ENCODE measurements at regions not wholly inside any gene's neighbourhood (a gene's known extent, or its start where the extent isn't known, plus 50 kb on each side); places are given as distances from the start of the nearest gene placed in this dataset.

DNA sequence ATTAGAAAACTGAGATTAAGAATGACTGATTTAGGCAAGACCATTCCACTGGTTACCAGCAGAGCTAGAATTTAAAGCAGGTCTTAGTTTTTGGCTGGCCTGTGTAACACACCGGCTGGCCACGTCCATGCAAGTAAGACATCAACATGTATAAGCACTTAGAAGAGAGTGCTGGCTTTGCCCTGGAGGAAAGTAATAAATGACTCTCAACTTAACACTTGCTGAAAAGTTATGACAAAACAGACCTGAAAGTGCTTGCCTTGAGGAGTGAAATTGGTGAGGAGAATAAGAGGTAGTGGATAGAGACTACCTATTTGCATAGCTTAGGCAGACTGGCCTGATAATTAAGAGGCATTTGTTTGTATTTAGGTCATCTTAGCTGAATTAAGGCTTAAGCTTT, 165.7 kb upstream of the KCNJ3 start:
- TF ChIP-seq, protein P1, sequence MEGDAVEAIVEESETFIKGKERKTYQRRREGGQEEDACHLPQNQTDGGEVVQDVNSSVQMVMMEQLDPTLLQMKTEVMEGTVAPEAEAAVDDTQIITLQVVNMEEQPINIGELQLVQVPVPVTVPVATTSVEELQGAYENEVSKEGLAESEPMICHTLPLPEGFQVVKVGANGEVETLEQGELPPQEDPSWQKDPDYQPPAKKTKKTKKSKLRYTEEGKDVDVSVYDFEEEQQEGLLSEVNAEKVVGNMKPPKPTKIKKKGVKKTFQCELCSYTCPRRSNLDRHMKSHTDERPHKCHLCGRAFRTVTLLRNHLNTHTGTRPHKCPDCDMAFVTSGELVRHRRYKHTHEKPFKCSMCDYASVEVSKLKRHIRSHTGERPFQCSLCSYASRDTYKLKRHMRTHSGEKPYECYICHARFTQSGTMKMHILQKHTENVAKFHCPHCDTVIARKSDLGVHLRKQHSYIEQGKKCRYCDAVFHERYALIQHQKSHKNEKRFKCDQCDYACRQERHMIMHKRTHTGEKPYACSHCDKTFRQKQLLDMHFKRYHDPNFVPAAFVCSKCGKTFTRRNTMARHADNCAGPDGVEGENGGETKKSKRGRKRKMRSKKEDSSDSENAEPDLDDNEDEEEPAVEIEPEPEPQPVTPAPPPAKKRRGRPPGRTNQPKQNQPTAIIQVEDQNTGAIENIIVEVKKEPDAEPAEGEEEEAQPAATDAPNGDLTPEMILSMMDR (conservative IDR thresholded peaks at IDR 0.05): no peak
- no peak for DNase-seq (ENCODE audit: low read depth, low spot score)
- Mint-ChIP-seq H3K4me3 (no peak overlapping the region), H3K36me3 (ENCODE audit: low read depth) (no peaks in the 10 kb centered on the region), H3K4me1 (no peaks in the 10 kb centered on the region), H3K9me3 (no peaks in the 10 kb centered on the region), H3K27ac (ENCODE audit: unreplicated experiment) (no peak overlapping the region), H3K27me3 (ENCODE audit: low read depth) (no peaks in the 10 kb centered on the region)

DNA sequence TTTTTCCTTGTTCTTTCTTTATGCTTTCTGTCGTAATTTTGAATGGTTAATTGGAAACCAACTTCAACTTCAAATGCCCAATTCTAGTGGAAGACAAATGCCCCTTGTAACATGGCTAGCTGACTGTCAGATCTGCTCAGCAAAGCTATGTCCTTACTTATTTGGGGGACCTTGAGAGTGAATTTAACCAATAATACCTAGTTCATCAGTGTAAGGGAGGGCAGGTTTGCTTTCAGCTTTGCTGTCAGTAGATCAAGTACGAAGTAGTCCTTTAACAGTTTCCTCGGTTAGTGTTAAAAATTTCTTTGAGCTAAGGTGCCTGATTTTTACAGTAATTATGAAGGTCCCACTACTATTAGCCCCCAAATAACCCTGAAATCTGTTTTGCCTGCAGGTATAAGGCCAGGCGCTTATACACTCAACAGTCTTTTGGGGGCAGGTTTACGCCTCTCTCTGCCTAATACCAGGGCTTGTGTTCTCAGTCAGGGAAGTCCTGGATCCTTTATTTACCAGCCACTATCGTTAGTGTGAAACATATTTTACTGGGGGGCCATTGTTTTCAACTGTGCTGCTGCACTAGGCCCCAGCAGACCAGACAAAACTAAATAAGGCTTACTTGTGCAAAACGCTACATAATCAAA, 165.1 kb upstream of the KCNJ3 start:
- Mint-ChIP-seq H3K27me3 (ENCODE audit: low read depth) (no peaks in the 10 kb centered on the region), H3K36me3 (ENCODE audit: low read depth) (no peaks in the 10 kb centered on the region), H3K27ac (ENCODE audit: unreplicated experiment) (no peak overlapping the region), H3K4me3 (no peak overlapping the region), H3K9me3 (no peaks in the 10 kb centered on the region), H3K4me1 (no peaks in the 10 kb centered on the region)
- no peak for DNase-seq (ENCODE audit: low read depth, low spot score)
- TF ChIP-seq, protein P1 (conservative IDR thresholded peaks at IDR 0.05): no peak

DNA sequence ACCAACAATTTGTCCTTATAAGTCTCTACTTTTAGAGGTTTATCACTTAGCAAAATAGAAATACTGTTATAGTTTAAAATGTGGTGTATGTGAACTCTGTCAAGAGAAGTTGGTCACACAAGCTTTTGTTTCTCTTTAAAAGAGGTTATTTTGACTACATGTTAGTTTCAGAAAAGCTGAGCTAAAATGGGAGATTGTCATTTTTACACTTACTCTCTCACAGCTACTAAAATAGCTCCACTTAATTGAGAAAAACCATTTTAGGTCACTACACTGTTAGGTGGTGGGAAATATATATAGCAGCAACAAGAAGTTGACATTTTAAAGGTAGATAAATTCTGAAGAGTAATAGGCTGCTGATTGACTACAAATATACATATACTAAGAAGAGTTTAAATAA, 161.5 kb upstream of the KCNJ3 start:
- no peak overlapping the region for H3K4me3 Mint-ChIP-seq

DNA sequence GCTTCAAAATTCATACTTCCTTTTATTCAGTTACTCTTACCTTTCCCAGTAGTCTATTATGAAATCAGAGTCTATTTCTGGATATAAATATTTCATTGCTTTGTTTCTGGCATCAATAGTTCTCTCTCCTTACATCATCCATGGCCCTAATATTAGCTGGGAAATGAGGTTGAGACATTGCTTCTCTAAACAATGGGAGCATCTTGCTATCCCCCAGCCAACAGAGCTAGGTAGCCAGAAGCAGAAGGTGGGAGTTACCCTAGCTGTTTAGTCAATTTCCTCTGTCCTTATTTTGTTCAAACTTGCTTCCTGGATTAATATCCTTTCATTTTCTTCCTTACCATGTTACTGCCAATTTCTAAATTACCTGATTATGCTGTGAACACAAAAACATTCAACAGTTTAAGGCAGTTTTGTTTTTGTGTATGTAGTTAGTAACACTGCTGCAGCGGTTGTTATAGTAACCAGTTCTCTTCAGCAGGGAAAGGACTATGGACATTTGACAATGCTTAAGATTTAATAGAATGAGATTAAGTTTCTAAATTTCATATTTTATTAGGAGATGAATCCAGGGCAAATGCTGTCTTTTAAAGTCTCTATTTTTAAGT, 160.5 kb upstream of the KCNJ3 start:
- Mint-ChIP-seq H3K27ac (ENCODE audit: unreplicated experiment) (no peak overlapping the region), H3K4me3 (no peak overlapping the region), H3K36me3 (ENCODE audit: low read depth) (no peaks in the 10 kb centered on the region), H3K27me3 (ENCODE audit: low read depth) (no peaks in the 10 kb centered on the region), H3K9me3 (no peaks in the 10 kb centered on the region), H3K4me1 (no peaks in the 10 kb centered on the region)
- TF ChIP-seq, protein P1 (conservative IDR thresholded peaks at IDR 0.05): no peak
- no peak for DNase-seq (ENCODE audit: low read depth, low spot score)

More for the DNA sequence above, 161.5 kb upstream of the KCNJ3 start:
- Mint-ChIP-seq H3K27ac (ENCODE audit: unreplicated experiment) (no peak overlapping the region), H3K27me3 (ENCODE audit: low read depth) (no peaks in the 10 kb centered on the region), H3K9me3 (no peaks in the 10 kb centered on the region), H3K4me1 (no peaks in the 10 kb centered on the region), H3K36me3 (ENCODE audit: low read depth) (no peaks in the 10 kb centered on the region)
- TF ChIP-seq, protein P1 (conservative IDR thresholded peaks at IDR 0.05): no peak
- DNase-seq (ENCODE audit: low read depth, low spot score): no peak

DNA sequence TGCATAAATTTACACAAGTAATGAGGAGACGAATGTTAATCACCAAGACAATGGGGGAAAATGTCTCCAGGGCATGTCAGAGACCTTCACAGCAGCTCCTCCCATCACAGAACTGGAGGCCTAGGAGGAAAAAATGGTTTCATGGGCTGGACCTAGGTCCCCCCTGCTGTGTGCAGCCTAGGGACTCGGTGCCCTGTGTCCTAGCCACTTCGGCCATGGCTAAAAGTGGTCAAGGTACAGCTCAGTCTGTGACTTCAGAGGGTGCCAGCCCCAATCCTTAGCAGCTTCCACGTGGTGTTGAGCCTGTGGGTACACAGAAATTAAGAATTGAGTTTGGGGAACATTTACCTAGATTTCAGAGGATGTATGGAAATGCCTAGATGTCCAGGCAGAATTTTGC, 152.2 kb upstream of the KCNJ3 start:
- no peaks in the 10 kb centered on the region for H3K27me3 Mint-ChIP-seq (ENCODE audit: low read depth)
- H3K9me3 Mint-ChIP-seq: peaks cover 11% of the 10 kb centered on the region
- peaks cover 2% of the 10 kb centered on the region for H3K36me3 Mint-ChIP-seq (ENCODE audit: low read depth)
- TF ChIP-seq, protein P1 (conservative IDR thresholded peaks at IDR 0.05): no peak
- H3K4me3 Mint-ChIP-seq: no peak overlapping the region
- DNase-seq (ENCODE audit: low read depth, low spot score): no peak
- H3K27ac Mint-ChIP-seq (ENCODE audit: unreplicated experiment): no peak overlapping the region
- no peaks in the 10 kb centered on the region for H3K4me1 Mint-ChIP-seq
